AG04450 (cell line): ENCODE measurements at regions not wholly inside any gene's neighbourhood (a gene's known extent, or its start where the extent isn't known, plus 50 kb on each side); places are given as distances from the start of the nearest gene placed in this dataset.

Experiments
- CTCF ChIA-PET: fragments of 300-600, 350-600 bp; formaldehyde crosslinking; extraction: SDS; loops from one replicate; lab custom pipeline; 2022; ENCODE audit warnings: antibody characterized with exemption, inconsistent platforms; lab: Charles Lee
- POLR2A ChIA-PET: fragments of 350-600 bp; formaldehyde crosslinking; extraction: SDS; loops from one replicate; lab custom pipeline; 2021; ENCODE audit warnings: antibody characterized with exemption, inconsistent platforms; lab: Yijun Ruan, JAX
- DNase-seq: peaks from one replicate; pipeline ENCODE4 v3.0.0-alpha.2; 2011; ENCODE audit warnings: low read depth, low spot score
- H3K27ac ChIP-seq: one replicate; pipeline ENCODE4 v1.5.1; 2012; ENCODE audit warnings: low read depth, low read length, control low read depth
- H3K27me3 ChIP-seq: one replicate; pipeline ENCODE4 v1.6.0; 2012; ENCODE audit warnings: low read length; ENCODE audit not compliant: control insufficient read depth, insufficient read depth
- H3K4me3 ChIP-seq: 2 replicates; pipeline ENCODE4 v1.5.1; 2011; ENCODE audit warnings: mild to moderate bottlenecking, low read depth, low read length, control low read depth
- H3K9me3 ChIP-seq: 2 replicates; pipeline ENCODE4 v1.5.1; 2012; ENCODE audit warnings: low read length; ENCODE audit not compliant: control insufficient read depth, insufficient read depth
- CTCF ChIP-seq: IDR thresholded peaks from 2 replicates; pipeline ENCODE4 v1.5.1; 2011; ENCODE audit warnings: low read depth, low read length, control low read depth, inconsistent platforms

DNA sequence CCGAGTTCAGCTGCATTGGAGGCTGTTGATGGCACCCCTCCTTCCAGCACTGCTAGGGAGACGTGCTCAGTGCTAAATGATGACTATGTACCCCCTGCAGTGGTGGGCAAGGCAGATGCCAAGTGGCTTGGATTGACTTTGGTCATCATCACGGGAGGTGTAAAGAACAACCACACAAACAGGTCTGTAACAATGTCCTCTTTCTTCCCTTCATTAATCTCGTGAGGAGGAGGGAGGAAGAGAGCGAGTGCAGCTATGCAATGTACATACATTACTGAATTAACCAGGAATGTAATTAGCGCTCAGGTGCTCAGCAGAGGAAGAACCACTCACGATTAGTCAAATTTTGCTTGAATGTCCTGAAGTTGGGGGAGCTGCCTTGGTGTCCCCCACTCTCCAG is 173.9 kb upstream of the SKOR2 start:
- H3K9me3 ChIP-seq, result peaks cover 39% of the 10 kb centered on the region; the same call in 1 of the 2 replicates
- TF ChIP-seq CTCF, result no peak
- no peak for DNase-seq
- POLR2A ChIA-PET, result no interaction called here
- H3K27me3 ChIP-seq, result no peaks in the 10 kb centered on the region
- H3K27ac ChIP-seq, result no peak overlapping the region
- CTCF ChIA-PET, result no interaction called here
- no peak overlapping the region for H3K4me3 ChIP-seq

- TF ChIP-seq CTCF, result no peak
- Histone ChIP-seq H3K9me3 (peaks cover 38% of the 10 kb centered on the region), H3K27ac (no peak overlapping the region), H3K27me3 (no peaks in the 10 kb centered on the region), H3K4me3 (no peak overlapping the region)
- DNase-seq, result no peak
- POLR2A ChIA-PET, result no interaction called here
- CTCF ChIA-PET, result no interaction called here
These were observed 171.1 kb upstream of the SKOR2 start for GRCh38 chr18:47422524-47422923.

- Histone ChIP-seq H3K27me3 (no peaks in the 10 kb centered on the region), H3K9me3 (peaks cover 32% of the 10 kb centered on the region), H3K4me3 (no peak overlapping the region), H3K27ac (no peak overlapping the region)
- no peak for DNase-seq
- POLR2A ChIA-PET, result no interaction called here
- no peak for TF ChIP-seq CTCF
- CTCF ChIA-PET, result no interaction called here
These were observed 168.7 kb upstream of the SKOR2 start for GRCh38 chr18:47420130-47420529.

- CTCF ChIA-PET, result no interaction called here
- Histone ChIP-seq H3K4me3 (no peak overlapping the region), H3K27me3 (no peaks in the 10 kb centered on the region), H3K27ac (no peak overlapping the region), H3K9me3 (peaks cover 24% of the 10 kb centered on the region)
- no peak for TF ChIP-seq CTCF
- no peak for DNase-seq
- POLR2A ChIA-PET, result no interaction called here
These were observed 167.3 kb upstream of the SKOR2 start for GRCh38 chr18:47418746-47419145.

- H3K27me3 ChIP-seq, result no peaks in the 10 kb centered on the region
- H3K4me3 ChIP-seq, result no peak overlapping the region
- peaks cover 22% of the 10 kb centered on the region for H3K9me3 ChIP-seq
- ChIA-PET CTCF (no interaction called here), POLR2A (no interaction called here)
- H3K27ac ChIP-seq, result no peak overlapping the region
- no peak for DNase-seq
- TF ChIP-seq CTCF, result no peak
These were observed 166.3 kb upstream of the SKOR2 start for GRCh38 chr18:47417807-47418206.
